Neural cell (in vitro differentiated cells): ENCODE measurements at regions not wholly inside any gene's neighbourhood (a gene's known extent, or its start where the extent isn't known, plus 50 kb on each side); places are given as distances from the start of the nearest gene placed in this dataset.

Experiments used
- EP300 ChIP-seq: fragments of 450-650 bp; conservative IDR thresholded peaks from 2 replicates; pipeline ENCODE4 v1.6.1; 2014; ENCODE audit warnings: antibody characterized with exemption, mild to moderate bottlenecking, moderate library complexity; ENCODE audit not compliant: poor library complexity, severe bottlenecking
- EZH2 ChIP-seq: fragments of 200-600, 300-800 bp; shearing (Covaris generic), sonication (generic); IDR thresholded peaks from 2 replicates; pipeline ENCODE4 v1.6.1; 2014; ENCODE audit warnings: antibody characterized with exemption, low read length, borderline replicate concordance, mild to moderate bottlenecking; ENCODE audit not compliant: insufficient read depth, poor library complexity, severe bottlenecking
- POLR2AphosphoS5 ChIP-seq: IDR thresholded peaks from 2 replicates; pipeline ENCODE4 v1.6.1; 2012
- RAD21 ChIP-seq: fragments of 450-650 bp; conservative IDR thresholded peaks from 2 replicates; pipeline ENCODE4 v1.6.1; 2014; ENCODE audit warnings: antibody characterized with exemption, mild to moderate bottlenecking, moderate library complexity
- REST ChIP-seq: IDR thresholded peaks from 2 replicates; pipeline ENCODE4 v1.6.1; 2012; ENCODE audit warnings: borderline replicate concordance
- SMC3 ChIP-seq: fragments of 450-650 bp; conservative IDR thresholded peaks from 2 replicates; pipeline ENCODE4 v1.6.1; 2014; ENCODE audit warnings: antibody characterized with exemption, mild to moderate bottlenecking, moderate library complexity; ENCODE audit not compliant: poor library complexity
- TAF1 ChIP-seq: IDR thresholded peaks from 2 replicates; pipeline ENCODE4 v1.6.1; 2012; ENCODE audit warnings: low read depth
- TF ChIP-seq, protein P1 (sequence below): fragments of 450-650 bp; IDR thresholded peaks from 2 replicates; pipeline ENCODE4 v1.5.1; 2014; ENCODE audit warnings: antibody characterized with exemption, mild to moderate bottlenecking, moderate library complexity; ENCODE audit not compliant: poor library complexity, severe bottlenecking

GRCh38 chr3:29168696-29169095 lies 112.2 kb upstream of the RBMS3 start:
- TF ChIP-seq, protein P1, sequence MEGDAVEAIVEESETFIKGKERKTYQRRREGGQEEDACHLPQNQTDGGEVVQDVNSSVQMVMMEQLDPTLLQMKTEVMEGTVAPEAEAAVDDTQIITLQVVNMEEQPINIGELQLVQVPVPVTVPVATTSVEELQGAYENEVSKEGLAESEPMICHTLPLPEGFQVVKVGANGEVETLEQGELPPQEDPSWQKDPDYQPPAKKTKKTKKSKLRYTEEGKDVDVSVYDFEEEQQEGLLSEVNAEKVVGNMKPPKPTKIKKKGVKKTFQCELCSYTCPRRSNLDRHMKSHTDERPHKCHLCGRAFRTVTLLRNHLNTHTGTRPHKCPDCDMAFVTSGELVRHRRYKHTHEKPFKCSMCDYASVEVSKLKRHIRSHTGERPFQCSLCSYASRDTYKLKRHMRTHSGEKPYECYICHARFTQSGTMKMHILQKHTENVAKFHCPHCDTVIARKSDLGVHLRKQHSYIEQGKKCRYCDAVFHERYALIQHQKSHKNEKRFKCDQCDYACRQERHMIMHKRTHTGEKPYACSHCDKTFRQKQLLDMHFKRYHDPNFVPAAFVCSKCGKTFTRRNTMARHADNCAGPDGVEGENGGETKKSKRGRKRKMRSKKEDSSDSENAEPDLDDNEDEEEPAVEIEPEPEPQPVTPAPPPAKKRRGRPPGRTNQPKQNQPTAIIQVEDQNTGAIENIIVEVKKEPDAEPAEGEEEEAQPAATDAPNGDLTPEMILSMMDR: no peak
- TF ChIP-seq RAD21 (no peak), EZH2 (no peak), POLR2AphosphoS5 (no peak), REST (no peak), EP300 (no peak), SMC3 (no peak), TAF1 (no peak)
